ENCODE measurements at regions not wholly inside any gene's neighbourhood (a gene's known extent, or its start where the extent isn't known, plus 50 kb on each side); places are given as distances from the start of the nearest gene placed in this dataset.

DNA sequence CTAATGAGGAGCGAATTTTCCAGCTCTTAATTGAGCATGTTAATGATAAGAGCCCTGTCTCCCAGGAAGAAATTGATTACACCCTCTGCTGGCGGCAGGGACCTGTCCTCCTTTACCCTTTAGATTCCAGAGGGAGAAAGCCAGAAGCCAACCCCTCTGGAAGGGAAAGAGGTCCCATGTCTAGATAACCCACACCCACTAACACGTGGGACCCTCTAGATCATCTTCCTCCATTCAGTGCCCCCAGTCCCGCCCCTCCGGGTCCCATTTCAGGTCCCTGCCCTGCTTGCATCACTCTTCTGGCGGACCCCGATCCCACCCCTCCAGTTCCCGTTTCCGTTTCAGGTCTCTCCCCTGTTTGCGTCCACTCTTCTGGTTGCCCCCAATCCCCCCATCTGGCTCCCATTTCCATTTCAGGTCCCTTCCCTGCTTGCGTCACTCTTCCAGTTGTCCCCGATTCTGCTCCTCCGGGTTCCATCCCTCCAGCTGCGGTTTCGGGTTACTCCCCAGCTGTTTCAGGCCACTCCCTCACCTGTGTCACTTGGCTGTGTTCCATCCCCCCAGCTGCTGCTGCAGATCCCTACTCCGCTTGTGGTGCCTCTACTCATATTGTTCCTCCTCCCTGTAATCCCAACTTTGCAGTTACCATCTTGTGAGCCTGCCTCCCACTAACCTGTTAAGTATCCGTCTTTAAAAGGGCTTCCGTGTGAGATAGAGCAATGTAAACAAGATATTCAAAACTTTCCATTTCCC lies 202.4 kb downstream of the SH2D4B start:
- FAIRE-seq (no peak), DNase-seq (ENCODE audit: insufficient read length, low spot score) (no peak)
- TF ChIP-seq, protein P1, sequence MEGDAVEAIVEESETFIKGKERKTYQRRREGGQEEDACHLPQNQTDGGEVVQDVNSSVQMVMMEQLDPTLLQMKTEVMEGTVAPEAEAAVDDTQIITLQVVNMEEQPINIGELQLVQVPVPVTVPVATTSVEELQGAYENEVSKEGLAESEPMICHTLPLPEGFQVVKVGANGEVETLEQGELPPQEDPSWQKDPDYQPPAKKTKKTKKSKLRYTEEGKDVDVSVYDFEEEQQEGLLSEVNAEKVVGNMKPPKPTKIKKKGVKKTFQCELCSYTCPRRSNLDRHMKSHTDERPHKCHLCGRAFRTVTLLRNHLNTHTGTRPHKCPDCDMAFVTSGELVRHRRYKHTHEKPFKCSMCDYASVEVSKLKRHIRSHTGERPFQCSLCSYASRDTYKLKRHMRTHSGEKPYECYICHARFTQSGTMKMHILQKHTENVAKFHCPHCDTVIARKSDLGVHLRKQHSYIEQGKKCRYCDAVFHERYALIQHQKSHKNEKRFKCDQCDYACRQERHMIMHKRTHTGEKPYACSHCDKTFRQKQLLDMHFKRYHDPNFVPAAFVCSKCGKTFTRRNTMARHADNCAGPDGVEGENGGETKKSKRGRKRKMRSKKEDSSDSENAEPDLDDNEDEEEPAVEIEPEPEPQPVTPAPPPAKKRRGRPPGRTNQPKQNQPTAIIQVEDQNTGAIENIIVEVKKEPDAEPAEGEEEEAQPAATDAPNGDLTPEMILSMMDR (IDR thresholded peaks at IDR 0.05; ENCODE audit: insufficient read depth, missing control alignments) = no peak

DNA sequence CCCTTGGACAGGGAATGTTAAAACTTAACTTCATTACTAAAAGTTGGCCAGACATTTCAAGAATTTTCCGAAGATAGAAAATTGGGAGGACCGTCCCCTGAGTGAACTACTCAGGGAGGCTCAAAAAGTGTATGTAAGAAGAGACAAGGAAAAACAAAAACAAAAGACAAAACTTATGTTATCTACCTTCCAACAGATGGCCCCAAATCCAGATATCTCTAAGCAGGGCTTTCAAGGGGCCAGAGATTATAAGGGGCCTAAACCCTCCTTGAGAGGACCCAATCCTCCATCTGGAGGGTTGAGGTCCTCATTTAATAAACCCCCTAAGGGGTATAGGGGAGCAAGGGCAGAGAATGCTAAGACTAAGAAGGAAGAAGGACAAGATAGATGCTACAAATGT lies 203.6 kb downstream of the SH2D4B start:
- FAIRE-seq (no peak), DNase-seq (ENCODE audit: insufficient read length, low spot score) (no peak)
- TF ChIP-seq, protein P1 (IDR thresholded peaks at IDR 0.05; ENCODE audit: insufficient read depth, missing control alignments) = no peak

DNA sequence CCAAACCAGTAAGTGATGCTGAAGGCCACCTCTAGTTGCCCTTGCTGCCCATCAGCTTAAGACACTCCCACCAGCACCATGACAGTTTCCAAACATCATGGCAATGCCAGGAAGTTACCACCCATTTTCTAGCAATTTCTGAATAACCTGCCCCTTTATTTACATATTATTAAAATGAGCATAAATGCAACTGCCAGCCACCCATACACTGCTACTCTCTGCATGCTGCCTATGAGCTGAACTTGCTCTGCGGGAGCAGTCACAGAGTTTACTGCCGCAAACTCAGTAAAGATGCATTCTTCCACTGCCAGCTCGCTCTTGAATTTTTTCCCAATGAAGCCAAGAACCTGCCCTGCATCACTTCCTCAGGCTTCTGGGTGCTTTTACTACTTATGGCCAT lies 212.6 kb downstream of the SH2D4B start:
- DNase-seq (ENCODE audit: insufficient read length, low spot score) (no peak), FAIRE-seq (no peak)
- TF ChIP-seq, protein P1 (IDR thresholded peaks at IDR 0.05; ENCODE audit: insufficient read depth, missing control alignments) = no peak

- TF ChIP-seq, protein P1 (IDR thresholded peaks at IDR 0.05; ENCODE audit: insufficient read depth, missing control alignments) = no peak
- no peak for DNase-seq (ENCODE audit: insufficient read length, low spot score)
- FAIRE-seq = no peak
Observed at GRCh38 chr10:80751940-80752339, 214.2 kb downstream of the SH2D4B start.

DNA sequence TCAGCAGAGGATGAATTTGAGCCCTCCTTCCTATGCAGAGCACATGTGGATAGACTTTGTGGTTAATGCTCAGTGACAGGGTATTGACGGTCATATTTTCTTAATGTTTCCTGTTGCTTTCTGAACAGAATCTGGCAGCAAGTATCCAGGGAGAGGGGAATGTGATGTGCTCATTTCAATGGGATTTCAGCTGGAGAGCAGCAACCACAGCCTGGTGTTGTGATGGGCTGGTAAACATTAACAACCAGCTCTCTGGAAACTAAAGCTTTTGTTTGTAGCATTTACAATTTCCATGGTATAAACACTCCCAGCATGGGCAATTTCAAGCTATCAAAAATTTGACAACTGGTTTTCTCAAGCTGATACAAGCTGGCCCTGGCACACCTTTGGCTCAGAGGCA lies 215.9 kb downstream of the SH2D4B start:
- no peak for FAIRE-seq
- TF ChIP-seq, protein P1 (IDR thresholded peaks at IDR 0.05; ENCODE audit: insufficient read depth, missing control alignments) = no peak
- no peak for DNase-seq (ENCODE audit: insufficient read length, low spot score)

DNA sequence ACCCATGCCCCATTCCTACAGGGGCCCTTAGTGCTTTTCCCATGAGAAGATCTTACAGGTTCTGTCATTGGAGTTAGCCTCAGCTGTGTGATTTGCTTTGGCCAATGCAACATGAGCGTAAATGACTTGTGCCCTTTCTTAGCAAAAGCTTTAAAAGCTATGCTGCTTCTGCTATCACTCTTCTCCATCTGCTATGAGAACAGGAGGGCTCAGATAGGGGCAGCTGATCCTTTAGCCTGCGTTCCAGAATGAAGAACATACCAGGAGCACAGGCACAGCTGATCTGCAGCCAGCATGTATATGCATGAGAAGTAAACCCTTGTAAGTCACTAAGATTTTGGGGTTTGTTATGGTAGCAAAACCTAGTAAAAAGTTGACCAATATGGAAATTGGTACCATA lies 218.2 kb downstream of the SH2D4B start:
- DNase-seq (ENCODE audit: insufficient read length, low spot score) = no peak
- FAIRE-seq = no peak
- TF ChIP-seq, protein P1 (IDR thresholded peaks at IDR 0.05; ENCODE audit: insufficient read depth, missing control alignments) = no peak

GRCh38 chr10:80759693-80760092 lies 222.0 kb downstream of the SH2D4B start:
- TF ChIP-seq, protein P1 (IDR thresholded peaks at IDR 0.05; ENCODE audit: insufficient read depth, missing control alignments) = no peak
- FAIRE-seq (no peak), DNase-seq (ENCODE audit: insufficient read length, low spot score) (no peak)

All from D721Med (cell line).